Cardiac fibroblast (primary cell): ENCODE measurements at regions not wholly inside any gene's neighbourhood (a gene's known extent, or its start where the extent isn't known, plus 50 kb on each side); places are given as distances from the start of the nearest gene placed in this dataset.

Source experiments
- DNase-seq, 2 donors: peaks; one replicate each; pipeline versions ENCODE4 v3.0.0 to v3.0.0-alpha.2; 2010; ENCODE audit warnings: low read depth in 2 of 2
- H3K4me3 ChIP-seq, 2 donors: replicated peaks in 1 of 2; 1 replicate in 1 of 2; 2 replicates in 1 of 2; pipeline ENCODE4 v1.5.1; 2011; ENCODE audit warnings: low read depth in 2 of 2, low read length in 2 of 2, mild to moderate bottlenecking in 2 of 2, moderate library complexity in 1 of 2
- CTCF ChIP-seq: IDR thresholded peaks from one replicate; pipeline ENCODE4 v1.5.1; 2011; ENCODE audit warnings: low read depth, mild to moderate bottlenecking, low read length, inconsistent platforms

- TF ChIP-seq CTCF: no peak
- DNase-seq: peak; percentile 47 to 67
- H3K4me3 ChIP-seq: no peak overlapping the region
Measured at GRCh38 chr12:114168061-114168460, 201.9 kb upstream of the RBM19 start.

GRCh38 chr12:114167431-114167830 is 201.3 kb upstream of the RBM19 start:
- peak; percentile 27 to 44 for DNase-seq
- TF ChIP-seq CTCF: no peak
- H3K4me3 ChIP-seq: no peak overlapping the region

GRCh38 chr12:114166362-114166761 is 200.2 kb upstream of the RBM19 start:
- DNase-seq: peak; percentile 52 to 80
- no peak overlapping the region for H3K4me3 ChIP-seq
- peak; percentile 46 for TF ChIP-seq CTCF

GRCh38 chr12:114165921-114166320 is 199.8 kb upstream of the RBM19 start:
- TF ChIP-seq CTCF: no peak
- H3K4me3 ChIP-seq: no peak overlapping the region
- peak in 1 of 2 donors; percentile 23 for DNase-seq

- no peak for DNase-seq
- no peak for TF ChIP-seq CTCF
Measured at GRCh38 chr12:114164351-114164750, 198.2 kb upstream of the RBM19 start.

GRCh38 chr12:114163771-114164170 is 197.6 kb upstream of the RBM19 start:
- DNase-seq: peak; percentile 42 to 85
- no peak for TF ChIP-seq CTCF

More at GRCh38 chr12:114164351-114164750, 198.2 kb upstream of the RBM19 start:
- H3K4me3 ChIP-seq: no peak overlapping the region

GRCh38 chr12:114160445-114160844 is 194.3 kb upstream of the RBM19 start:
- H3K4me3 ChIP-seq: no peak overlapping the region
- no peak for TF ChIP-seq CTCF
- DNase-seq: no peak

More at GRCh38 chr12:114163771-114164170, 197.6 kb upstream of the RBM19 start:
- no peak overlapping the region for H3K4me3 ChIP-seq
